Fibroblast of skin of right quadriceps (primary cell): ENCODE measurements at regions not wholly inside any gene's neighbourhood (a gene's known extent, or its start where the extent isn't known, plus 50 kb on each side); places are given as distances from the start of the nearest gene placed in this dataset.

Source experiments
- DNase-seq: peaks from one replicate; pipeline ENCODE4 v3.0.0-alpha.2; 2013

DNA sequence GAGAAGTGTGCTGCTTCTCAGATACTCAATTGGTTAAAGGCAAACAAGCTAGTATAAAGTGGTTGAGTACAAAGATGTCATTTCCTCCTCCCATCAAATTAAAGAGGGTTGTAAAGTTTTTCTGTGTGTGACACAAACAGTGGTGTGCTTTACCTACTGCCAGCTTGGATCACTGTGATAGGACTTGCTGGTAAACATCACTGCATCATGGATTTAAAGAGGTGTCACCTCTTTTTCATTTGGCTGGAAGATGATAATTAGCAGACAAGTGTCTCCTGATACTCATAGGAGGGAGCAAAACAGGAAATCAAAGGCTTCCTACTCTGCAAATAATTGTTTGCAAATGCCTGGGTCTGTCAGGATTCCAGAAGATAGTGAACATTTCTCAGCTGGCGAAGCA lies 200.5 kb downstream of the MDFIC start:
- no peak for DNase-seq

DNA sequence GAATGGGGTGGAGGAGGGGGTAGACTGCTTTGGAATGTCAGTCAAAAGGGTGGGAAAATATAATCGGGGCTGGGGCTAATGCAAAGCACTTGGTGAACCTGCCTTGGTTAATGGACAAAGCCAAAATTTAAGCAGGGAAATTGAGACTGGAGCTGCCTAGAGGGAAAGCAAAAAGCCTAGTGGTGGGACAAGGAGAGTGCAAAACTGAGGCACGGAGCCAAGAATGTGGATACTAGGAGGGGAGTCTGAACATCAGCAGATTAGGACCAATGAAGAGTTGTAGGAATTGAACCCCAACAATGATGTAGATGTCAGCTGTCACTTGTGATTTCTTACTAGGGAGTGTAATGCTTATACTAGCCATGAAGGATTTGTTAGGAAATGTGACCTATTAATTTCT lies 195.9 kb downstream of the MDFIC start:
- no peak for DNase-seq

DNA sequence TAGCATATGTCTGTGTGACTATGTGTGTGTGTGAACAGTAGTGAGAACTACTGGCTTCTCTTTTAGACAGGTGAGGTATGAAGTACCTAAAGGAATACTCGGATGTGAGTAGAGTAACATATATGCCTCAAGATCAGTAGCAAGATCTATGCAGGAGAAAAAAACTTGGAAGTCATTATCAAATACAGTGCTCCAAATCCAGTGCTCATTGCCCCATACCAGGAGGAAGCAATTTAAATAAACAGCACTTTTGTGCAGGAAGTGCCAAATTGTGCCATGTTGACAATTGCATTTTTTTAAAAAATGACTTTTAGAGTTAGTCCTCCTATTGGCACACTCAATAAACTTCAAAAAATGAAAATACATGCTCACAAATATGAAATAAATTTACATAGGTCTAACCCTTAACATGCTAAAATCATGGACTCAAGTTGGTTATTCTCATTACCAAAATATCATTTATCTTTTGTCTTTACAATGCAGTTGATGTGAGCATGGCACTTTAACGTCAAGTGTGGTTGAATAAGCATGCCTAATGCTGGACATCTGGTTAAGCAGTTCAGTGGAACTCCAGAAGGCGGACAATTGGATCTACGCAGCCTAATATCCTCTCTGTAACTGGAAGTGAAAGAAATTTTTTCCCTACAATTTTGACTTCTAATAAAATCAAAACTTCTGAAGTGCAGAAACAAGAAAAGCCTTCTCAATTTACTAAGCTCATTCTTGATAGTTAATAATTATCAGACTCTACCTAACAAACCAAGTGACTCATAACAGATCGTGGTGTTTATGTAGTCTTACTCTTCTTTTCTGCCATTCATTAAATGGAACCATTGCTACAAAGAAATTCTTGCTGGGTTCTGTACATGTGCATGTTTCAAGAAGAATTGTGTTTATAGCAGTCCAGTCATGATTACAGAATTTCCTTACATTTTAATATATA lies 195.2 kb downstream of the MDFIC start:
- DNase-seq = no peak

DNA sequence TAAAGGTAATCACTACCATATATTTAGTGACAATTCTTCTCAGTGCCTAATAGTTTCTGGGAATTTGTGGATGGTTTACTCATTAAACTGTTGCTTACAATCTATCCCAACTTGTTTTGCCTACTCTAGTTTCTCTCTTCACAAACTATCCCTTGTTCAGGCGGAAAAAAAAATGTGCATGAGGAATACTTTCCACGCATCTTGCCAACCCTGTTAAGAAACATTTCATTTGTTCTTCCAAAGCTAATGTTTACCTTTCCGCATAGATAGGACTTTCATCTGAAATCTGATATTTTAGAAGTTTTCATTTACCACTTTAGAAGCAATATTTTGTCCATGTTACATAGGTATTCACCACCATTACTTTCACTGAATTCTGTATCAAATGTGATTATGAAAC lies 191.9 kb downstream of the MDFIC start:
- DNase-seq = no peak

DNA sequence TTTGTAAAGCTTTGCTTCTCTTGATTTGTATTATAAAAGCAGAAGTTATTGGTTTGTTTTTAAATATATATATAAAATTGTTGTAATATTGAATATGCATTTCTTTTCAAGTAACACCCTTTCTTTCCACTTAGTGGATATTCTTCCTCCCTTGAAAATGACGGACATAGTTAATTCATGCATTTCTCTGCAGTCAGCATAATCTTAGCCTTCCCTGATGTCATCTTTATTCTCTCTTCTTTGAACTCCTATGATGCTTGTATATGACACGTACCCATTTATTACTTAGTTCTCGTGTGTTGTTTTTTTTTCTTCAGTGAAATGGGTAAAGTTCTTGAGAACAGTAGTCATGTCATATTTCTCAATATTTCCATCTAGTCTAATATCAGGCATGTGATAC lies 191.2 kb downstream of the MDFIC start:
- no peak for DNase-seq

DNA sequence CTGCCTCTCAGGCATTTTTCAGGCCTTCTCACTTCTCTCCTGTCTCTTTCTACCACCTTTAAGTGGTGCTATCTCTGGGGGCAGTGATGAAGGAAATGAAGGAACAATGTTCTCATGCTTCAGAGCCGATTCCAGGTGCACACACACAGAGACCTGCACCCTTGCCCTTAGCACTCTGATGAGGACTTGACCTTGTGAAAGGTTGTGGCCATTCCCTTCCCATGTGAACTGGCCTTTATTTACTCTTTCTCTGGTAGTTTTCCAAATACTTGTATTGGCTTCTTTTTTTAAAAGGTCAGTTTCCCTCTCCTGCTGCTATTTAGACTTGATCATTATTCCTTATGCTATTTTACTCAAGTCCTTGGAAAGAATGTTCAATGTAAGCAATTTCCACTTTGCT lies 188.6 kb downstream of the MDFIC start:
- no peak for DNase-seq

DNA sequence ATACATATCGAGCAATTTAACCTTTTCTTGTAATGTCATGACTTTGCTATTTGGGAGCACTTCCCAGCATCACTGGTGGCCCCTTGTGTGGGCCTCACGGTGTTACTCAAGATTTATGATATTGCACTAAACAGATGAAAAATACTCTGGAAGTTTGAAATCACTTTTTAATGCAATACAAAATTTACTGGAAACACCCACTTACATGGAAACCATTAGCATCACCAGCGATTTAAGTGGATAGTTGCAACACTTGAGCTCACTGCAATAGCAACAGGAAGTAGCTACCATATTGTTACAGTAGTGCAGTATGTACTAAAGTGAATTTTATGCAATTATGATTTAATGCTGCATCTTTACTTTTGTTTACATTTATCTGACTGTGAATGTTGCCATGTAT lies 184.4 kb downstream of the MDFIC start:
- no peak for DNase-seq

DNA sequence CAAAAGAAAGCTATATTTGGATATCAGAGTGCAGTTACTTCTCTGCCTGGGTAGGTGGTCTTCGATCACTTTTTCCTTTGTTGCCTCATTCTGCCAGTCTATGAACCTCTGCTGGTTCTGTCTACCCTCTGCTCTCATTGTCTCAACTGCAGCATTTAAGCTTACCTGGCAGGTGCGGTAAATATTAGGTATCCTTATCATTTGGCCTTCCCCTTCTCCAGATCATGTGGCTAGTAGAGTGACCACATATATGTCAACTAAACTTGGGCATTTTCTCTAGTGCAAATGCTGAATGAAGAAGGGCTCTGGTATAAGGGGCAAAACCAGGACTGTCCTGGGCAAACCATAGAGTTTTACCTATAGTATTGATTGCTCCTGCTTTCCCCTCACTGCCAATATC lies 180.8 kb downstream of the MDFIC start:
- no peak for DNase-seq

DNA sequence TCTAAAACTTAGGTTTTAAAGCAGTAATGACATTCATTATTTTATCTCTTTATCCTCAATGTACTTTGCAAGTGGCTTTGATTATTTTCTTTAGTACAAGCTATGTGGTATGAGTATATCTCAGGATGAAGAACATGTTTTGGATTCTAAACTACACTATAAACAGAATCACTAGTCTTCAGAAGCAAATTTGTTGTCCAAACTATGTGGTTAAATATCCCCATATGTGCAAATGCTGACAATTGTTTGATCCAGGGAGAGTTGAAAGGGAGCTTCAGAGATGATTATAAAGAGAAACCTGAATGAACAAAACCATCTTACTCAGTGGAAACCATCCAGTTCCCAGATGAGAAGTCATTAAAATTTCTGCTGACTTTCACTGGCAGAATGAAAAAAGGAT lies 179.3 kb downstream of the MDFIC start:
- DNase-seq = no peak

DNA sequence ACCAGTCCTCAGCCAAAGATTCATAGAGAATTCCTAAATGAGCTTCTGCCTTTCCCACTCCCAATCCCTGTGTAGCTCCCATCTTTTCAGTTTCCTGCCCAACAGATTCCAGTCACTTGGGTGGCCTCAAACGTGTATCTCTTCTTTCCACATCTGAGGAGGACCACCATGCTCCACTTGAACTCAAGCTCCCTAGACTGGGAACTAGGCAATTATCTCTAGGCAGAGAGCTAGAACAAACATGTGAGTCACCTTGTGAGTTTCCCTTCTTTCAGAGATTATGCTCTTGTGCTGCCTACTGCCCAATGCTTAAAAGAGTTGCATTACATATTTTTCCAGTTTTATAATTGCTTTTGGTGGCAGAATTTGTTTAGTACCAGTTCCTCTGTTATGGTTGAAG lies 178.0 kb downstream of the MDFIC start:
- peak; percentile 78 for DNase-seq

DNA sequence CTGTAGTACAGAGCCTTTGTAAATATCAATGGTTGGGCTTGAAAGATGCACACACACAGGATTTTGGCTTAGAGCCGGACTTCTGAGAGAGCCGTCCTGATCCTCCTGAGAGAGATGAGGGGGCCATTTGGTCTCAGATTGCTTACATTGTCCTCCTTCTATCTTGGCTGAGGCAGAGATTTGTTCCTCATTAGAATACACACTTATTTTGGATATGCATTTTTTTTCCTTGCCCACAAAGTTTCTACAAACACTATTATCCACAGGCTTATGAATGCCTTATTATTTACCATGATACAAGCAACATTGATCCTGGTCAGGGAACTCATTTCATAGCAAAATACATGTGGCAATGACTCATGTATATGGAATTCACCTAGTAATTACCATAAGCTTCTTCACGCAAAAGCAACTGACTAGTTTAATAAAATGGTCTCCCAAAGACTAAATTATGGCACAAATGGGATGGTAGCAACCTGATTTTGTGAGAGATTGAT lies 175.3 kb downstream of the MDFIC start:
- DNase-seq = peak; percentile 84

DNA sequence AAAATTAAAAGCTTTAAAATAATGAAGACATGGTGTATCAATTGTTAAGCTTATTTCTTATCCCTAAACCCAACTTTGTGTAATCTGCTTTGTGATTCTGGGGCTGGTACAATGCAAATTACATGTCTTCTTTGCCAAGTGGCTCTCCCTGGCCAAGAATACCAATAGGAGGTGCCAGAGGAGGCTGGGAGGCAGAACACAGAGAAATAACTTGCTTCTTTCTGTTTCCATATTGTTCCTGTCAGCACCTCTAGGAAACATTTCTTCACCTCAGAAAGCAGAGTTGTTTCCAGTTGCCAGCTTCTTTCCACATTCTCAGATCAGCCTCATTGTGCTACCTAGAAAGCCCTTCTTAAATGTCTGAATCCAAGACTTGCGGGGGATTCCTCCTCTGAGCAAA lies 174.4 kb downstream of the MDFIC start:
- DNase-seq = no peak

DNA sequence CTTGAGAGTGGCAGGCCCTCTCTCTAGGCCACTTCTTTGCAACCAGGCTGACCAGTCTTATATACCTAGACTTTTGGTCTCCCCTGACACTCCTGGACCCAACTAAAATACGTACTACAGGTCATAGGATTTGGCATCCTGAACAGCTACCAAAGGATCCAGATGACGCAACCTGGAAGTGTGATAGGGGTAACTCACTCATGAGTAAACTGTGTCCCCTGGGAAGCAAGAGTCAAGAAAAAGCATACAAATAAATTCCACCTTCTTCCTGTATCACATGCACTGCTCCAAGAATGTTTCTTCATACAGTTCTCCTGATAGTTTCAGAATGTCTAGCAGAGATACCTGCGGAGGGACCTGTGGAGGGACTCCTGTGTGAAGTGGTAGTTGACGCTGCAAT lies 172.3 kb downstream of the MDFIC start:
- DNase-seq = peak; percentile 62

DNA sequence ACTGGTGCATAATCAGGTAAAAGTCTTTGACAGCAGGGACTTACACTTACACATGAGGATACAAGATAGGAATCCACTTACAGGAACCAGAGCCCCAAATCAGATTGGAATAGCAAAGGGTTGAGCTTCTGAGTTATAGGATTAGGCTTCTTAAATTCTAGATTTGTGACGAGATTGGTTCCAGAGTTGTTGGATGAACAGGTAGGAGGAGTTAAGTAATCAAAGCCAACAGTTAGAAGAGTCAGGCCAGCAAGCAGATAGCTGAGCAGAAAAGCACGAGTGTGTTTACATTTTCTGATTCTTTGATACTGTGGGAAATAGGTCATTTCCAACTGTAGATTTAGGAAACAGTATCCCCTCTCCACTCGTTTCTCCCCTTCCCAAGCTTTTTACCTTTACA lies 167.0 kb downstream of the MDFIC start:
- no peak for DNase-seq

DNA sequence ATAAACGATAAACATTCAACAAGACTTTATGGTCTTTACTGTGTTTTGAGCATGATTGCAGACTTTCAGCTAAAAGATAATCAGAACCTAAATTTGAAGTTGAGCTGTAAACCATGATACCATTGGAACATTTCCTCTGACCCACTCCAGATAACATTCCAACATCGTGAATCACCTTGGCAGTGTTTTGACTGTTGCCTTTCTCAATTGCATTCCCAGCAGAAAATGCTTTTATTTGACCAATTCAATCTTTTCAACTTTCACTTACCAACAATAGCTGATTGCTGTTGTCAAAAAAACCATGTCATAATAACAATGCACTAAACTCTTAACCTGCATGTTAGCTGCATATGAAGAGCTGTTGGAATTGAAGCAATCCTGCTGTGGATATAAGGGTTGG lies 165.5 kb downstream of the MDFIC start:
- DNase-seq = peak; percentile 86

DNA sequence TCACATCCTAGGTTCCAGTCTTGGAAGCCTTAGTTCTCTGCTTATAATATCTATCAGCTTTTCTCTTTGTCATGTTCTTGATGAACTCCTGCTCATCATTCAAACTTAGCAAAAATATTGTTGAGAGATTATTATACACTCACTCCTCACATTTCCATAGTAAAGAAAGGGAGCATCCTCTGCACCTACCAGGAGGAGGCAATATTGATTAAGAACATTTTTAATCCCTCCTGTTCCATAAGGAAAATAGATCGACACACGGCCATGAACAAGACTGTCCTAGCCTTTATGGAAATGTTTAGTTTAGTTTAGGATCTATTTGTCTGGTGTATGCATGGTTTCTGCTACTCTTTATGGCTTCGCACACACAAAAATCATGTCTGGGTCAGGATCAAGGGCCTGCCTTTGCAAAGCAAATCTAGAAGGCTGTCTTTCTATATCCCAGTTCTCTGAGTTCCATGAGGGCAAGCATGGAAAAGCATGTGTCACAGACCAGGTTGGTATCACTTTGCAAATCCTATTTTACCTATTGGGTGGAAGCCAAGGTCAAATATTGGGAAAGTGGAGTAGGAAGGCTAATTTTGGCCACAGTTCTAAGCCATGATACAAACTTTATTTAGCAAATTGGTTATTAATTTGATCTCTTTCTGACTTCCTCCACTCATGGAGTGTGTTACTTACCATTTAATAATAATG lies 164.4 kb downstream of the MDFIC start:
- DNase-seq = no peak

DNA sequence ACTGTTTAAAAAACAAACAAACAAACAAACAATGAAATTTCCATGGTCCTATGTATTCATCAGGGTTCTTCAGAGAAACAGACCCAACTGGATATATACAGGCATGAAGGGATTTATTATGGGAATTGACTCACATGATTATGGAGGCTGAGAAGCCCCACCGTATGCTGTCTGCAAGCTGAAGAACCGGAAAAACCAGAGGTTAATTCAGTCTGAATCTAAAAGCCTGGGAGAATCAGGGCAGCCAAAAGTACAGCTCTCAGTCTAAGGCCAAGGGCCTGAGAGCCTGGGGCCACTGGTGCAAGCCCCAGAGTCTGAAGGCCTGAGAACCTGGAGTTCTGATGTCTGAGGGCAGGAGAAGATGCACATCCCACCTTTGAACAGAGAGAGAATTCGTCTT lies 163.5 kb downstream of the MDFIC start:
- no peak for DNase-seq

DNA sequence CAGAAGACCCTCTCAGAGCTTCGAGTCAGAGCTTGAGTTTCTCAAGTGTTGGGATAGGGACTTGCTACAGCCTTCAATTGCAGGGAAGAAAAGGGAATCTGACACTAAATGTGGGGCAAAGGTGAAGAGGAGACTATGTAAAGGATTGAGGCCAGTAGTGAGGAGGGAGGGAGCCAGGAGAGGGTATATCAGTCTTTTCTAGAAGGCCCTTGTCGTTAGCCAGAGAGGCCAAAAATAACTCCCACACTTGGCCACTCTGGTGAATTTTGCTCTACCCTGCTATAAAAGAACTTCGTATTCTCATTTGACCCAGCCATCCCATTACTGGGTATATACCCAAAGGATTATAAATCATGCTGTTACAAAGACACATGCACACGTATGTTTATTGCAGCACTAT lies 162.0 kb downstream of the MDFIC start:
- DNase-seq = no peak

DNA sequence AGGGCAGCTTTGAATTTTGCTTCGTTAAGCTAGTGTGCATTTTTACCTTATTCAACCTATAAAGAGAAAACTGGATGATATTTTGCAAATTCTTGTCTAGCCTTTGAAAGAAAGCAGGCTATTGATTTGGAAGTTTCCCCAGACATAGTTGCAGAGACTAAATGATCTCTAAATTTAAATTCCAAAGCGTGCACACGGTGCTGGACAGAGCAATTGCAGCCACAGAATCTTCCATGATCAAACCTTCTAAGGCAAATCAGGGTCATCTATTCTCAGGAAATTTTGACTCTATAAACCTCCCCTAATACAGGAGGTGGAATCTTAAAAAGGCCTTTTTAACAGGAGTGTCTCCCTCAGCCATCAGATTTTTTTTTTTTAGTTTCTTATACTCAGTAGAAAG lies 159.9 kb downstream of the MDFIC start:
- DNase-seq = no peak

DNA sequence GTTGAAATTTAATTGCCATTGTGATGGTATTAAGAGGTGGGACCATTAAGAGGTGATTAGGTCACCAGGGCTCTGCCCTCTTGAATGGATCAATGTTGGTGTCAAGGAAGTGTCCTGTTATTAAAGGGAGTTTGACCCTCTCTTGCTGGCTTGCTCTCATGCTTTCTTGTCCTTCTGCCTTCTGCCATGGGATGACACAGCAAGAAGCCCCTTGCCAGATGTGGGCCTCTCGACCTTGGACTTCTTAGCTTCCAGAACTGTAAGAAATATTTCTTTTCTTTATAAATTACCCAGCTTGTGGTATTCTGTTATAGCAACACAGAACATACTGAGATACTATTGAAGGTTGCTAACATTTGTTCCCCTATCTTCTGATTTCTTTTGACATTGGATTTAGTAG lies 157.0 kb downstream of the MDFIC start:
- no peak for DNase-seq

DNA sequence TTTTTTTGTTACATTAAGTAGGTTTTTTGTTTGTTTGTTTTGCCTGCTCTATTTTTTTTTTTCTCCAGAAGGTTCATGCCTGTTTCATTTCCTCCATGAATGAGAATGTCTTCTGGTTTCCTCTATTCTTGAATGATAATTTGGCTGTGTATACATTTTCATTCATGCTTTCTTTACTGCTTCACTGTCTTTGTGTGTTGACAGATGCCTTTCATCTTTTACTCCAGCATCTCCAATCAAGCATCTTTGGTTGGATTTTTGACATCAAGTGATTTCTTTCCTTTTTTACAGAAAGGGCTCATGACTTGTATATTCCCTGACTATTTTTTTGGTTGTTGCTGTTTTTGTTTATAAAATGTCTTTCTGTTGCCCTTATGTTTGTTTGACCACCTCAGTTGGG lies 156.5 kb downstream of the MDFIC start:
- DNase-seq = no peak

DNA sequence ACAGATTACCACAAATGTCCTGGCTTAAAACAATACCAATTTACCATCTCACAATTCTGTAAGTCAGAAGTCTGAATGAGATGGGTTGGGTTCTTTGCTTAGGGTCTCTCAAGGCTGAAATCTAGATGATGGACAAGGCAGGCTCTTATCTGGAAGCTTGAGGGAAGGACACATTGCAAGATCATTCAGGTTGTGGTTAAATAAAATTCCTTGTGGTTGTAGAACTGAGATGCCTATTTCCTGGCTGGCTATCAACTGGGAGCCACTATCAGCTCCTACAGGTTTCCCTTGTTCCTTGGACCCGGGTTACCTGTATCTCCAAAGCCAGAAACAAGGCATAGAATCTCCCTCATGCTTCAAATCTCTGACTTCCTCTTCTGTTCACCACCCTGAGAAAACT lies 148.4 kb downstream of the MDFIC start:
- DNase-seq = no peak
